ENCODE measurements at regions not wholly inside any gene's neighbourhood (a gene's known extent, or its start where the extent isn't known, plus 50 kb on each side); places are given as distances from the start of the nearest gene placed in this dataset.

GRCh38 chr16:5500526-5500925 lies 402.9 kb upstream of the EEF2KMT start:
- POLR2A ChIA-PET = no interaction called here
- TF ChIP-seq, protein P1, sequence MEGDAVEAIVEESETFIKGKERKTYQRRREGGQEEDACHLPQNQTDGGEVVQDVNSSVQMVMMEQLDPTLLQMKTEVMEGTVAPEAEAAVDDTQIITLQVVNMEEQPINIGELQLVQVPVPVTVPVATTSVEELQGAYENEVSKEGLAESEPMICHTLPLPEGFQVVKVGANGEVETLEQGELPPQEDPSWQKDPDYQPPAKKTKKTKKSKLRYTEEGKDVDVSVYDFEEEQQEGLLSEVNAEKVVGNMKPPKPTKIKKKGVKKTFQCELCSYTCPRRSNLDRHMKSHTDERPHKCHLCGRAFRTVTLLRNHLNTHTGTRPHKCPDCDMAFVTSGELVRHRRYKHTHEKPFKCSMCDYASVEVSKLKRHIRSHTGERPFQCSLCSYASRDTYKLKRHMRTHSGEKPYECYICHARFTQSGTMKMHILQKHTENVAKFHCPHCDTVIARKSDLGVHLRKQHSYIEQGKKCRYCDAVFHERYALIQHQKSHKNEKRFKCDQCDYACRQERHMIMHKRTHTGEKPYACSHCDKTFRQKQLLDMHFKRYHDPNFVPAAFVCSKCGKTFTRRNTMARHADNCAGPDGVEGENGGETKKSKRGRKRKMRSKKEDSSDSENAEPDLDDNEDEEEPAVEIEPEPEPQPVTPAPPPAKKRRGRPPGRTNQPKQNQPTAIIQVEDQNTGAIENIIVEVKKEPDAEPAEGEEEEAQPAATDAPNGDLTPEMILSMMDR (IDR thresholded peaks at IDR 0.05; ENCODE audit: insufficient read depth, low read length, missing control alignments) = no peak
- no peak overlapping the region for H3K4me3 ChIP-seq (ENCODE audit: low read depth, low read length)
- CTCF ChIA-PET = no interaction called here
- no peak for DNase-seq (ENCODE audit: low read depth, low spot score)

DNA sequence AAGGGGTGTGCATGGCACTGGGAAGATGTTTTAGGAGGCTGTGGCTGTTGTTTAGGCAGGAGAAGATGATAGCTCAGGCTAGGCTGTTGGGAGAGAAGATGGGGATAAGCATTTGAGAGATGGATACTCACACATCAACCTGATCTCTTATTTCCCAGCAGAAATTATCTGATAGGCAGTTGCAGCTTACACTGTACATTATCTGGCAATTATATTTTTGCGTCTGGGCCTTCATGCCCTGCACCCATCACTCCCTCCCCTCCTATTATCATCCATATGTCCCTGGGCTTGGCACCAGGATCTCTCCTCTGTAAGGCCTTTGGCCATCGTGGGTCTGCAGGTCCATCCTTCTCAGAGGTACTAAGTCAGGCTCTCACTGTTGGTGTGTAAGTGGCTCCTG lies 401.0 kb upstream of the EEF2KMT start:
- ChIA-PET CTCF (no interaction called here), POLR2A (no interaction called here)
- no peak overlapping the region for H3K4me3 ChIP-seq (ENCODE audit: low read depth, low read length)
- DNase-seq (ENCODE audit: low read depth, low spot score) = no peak
- TF ChIP-seq, protein P1 (IDR thresholded peaks at IDR 0.05; ENCODE audit: insufficient read depth, low read length, missing control alignments) = no peak

- TF ChIP-seq, protein P1 (IDR thresholded peaks at IDR 0.05; ENCODE audit: insufficient read depth, low read length, missing control alignments) = no peak
- ChIA-PET POLR2A (no interaction called here), CTCF (no interaction called here)
- DNase-seq (ENCODE audit: low read depth, low spot score) = no peak
- no peak overlapping the region for H3K4me3 ChIP-seq (ENCODE audit: low read depth, low read length)
Observed at GRCh38 chr16:5496013-5496412, 398.4 kb upstream of the EEF2KMT start.

GRCh38 chr16:5490499-5490898 lies 392.9 kb upstream of the EEF2KMT start:
- no peak for DNase-seq (ENCODE audit: low read depth, low spot score)
- TF ChIP-seq, protein P1 (IDR thresholded peaks at IDR 0.05; ENCODE audit: insufficient read depth, low read length, missing control alignments) = no peak
- ChIA-PET CTCF (no interaction called here), POLR2A (no interaction called here)
- no peak overlapping the region for H3K4me3 ChIP-seq (ENCODE audit: low read depth, low read length)

DNA sequence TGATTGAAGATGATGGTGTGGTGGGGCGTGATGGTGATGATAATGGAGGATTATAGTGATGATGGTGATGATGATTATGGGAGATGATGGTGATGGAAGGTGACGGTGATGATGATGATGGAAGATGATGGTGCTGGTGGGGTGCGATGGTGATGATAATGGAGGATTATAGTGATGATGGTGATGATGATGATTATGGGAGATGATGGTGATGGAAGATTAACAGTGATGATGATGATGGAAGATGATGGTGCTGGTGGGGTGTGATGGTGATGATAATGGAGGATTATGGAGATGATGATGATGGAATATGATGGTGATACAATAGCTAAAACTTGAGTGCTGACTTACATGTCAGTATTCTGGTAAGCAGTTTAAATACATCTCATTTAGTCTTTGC lies 391.0 kb upstream of the EEF2KMT start:
- POLR2A ChIA-PET = no interaction called here
- DNase-seq (ENCODE audit: low read depth, low spot score) = no peak
- CTCF ChIA-PET = no interaction called here
- TF ChIP-seq, protein P1 (IDR thresholded peaks at IDR 0.05; ENCODE audit: insufficient read depth, low read length, missing control alignments) = no peak
- no peak overlapping the region for H3K4me3 ChIP-seq (ENCODE audit: low read depth, low read length)

GRCh38 chr16:5487728-5488127 lies 390.1 kb upstream of the EEF2KMT start:
- no peak for DNase-seq (ENCODE audit: low read depth, low spot score)
- POLR2A ChIA-PET = no interaction called here
- TF ChIP-seq, protein P1 (IDR thresholded peaks at IDR 0.05; ENCODE audit: insufficient read depth, low read length, missing control alignments) = no peak
- CTCF ChIA-PET = no interaction called here
- H3K4me3 ChIP-seq (ENCODE audit: low read depth, low read length) = no peak overlapping the region

Measured in AG04449 (cell line).